Karpas-422 (cell line): ENCODE measurements at regions not wholly inside any gene's neighbourhood (a gene's known extent, or its start where the extent isn't known, plus 50 kb on each side); places are given as distances from the start of the nearest gene placed in this dataset.
A peak's percentile ranks its signal among the peaks of the same experiment; 100 is the strongest.

Source experiments
- DNase-seq: peaks from one replicate; pipeline ENCODE4 v3.0.0-alpha.2; 2015
- H2AFZ ChIP-seq: fragments of 200-600 bp; sonication (generic); 2 replicates; pipeline ENCODE4 v1.6.1; 2014; ENCODE audit warnings: antibody characterized with exemption, low read length, mixed read lengths
- H3K27ac ChIP-seq: fragments of 200-600 bp; sonication (generic); 2 replicates; pipeline ENCODE4 v1.5.1; 2014; ENCODE audit warnings: mild to moderate bottlenecking, low read length, moderate library complexity
- H3K27me3 ChIP-seq: fragments of 200-600 bp; sonication (generic); 2 replicates; pipeline ENCODE4 v1.6.1; 2014; ENCODE audit warnings: low read length, mixed read lengths
- H3K36me3 ChIP-seq: fragments of 200-600 bp; sonication (generic); 2 replicates; pipeline ENCODE4 v1.6.1; 2014; ENCODE audit warnings: low read length, mixed read lengths; ENCODE audit not compliant: insufficient read depth
- H3K4me1 ChIP-seq: fragments of 200-600 bp; sonication (generic); 2 replicates; pipeline ENCODE4 v1.6.1; 2014; ENCODE audit warnings: mild to moderate bottlenecking, low read length, mixed read lengths
- H3K4me2 ChIP-seq: fragments of 200-600 bp; sonication (generic); 2 replicates; pipeline ENCODE4 v1.6.1; 2014; ENCODE audit warnings: low read length, low read depth, mild to moderate bottlenecking; ENCODE audit not compliant: poor library complexity, severe bottlenecking
- H3K4me3 ChIP-seq: fragments of 200-600 bp; sonication (generic); 2 replicates; pipeline ENCODE4 v1.5.1; 2014; ENCODE audit warnings: mild to moderate bottlenecking, antibody characterized with exemption, low read length, mixed read lengths
- H3K79me2 ChIP-seq: fragments of 200-600 bp; sonication (generic); 2 replicates; pipeline ENCODE4 v1.6.1; 2014; ENCODE audit warnings: mild to moderate bottlenecking, low read length, mixed read lengths
- H3K9ac ChIP-seq: fragments of 200-600 bp; sonication (generic); 2 replicates; pipeline ENCODE4 v1.6.0; 2014; ENCODE audit warnings: low read length
- H3K9me2 ChIP-seq: fragments of 200-600 bp; sonication (generic), shearing (Covaris generic); replicated peaks from 2 replicates; pipeline ENCODE4 v1.6.0; 2014; ENCODE audit warnings: mild to moderate bottlenecking, low read length, moderate library complexity; ENCODE audit not compliant: insufficient read depth
- H3K9me3 ChIP-seq: fragments of 300-700, 200-600 bp; sonication (generic); 2 replicates; pipeline ENCODE4 v1.6.1; 2014; ENCODE audit warnings: low read length, mixed read lengths
- H4K20me1 ChIP-seq: fragments of 200-600 bp; sonication (generic); 2 replicates; pipeline ENCODE4 v1.6.1; 2014; ENCODE audit warnings: mild to moderate bottlenecking, antibody characterized with exemption, low read length, low read depth; ENCODE audit not compliant: insufficient read depth

DNA sequence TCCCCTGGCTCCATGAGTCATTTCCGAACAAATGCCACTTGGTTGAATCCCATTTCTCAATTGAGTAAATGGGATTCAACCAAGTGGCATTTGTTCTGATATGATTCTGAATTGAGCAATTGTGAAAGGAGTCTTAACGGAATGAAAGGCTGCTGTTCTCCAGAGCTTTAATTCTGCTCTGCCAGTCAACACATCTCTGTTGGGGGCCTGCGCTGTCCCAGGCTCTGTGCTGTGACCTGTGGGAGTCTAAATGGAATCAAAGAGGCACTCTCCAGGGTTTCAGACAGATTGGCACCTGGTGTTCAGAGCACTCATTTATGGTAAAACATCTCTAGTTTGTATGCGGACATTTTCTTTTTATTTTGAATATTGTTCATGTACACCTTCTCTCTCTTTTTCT is 126.2 kb downstream of the WSCD1 start:
- no peak overlapping the region for H3K27ac ChIP-seq
- no peak for DNase-seq
- no peak overlapping the region for H2AFZ ChIP-seq
- no peak overlapping the region for H3K4me2 ChIP-seq
- no peaks in the 10 kb centered on the region for H3K36me3 ChIP-seq
- no peaks in the 10 kb centered on the region for H4K20me1 ChIP-seq
- H3K27me3 ChIP-seq: no peaks in the 10 kb centered on the region
- H3K4me3 ChIP-seq: no peak overlapping the region
- H3K9ac ChIP-seq: no peak overlapping the region
- H3K4me1 ChIP-seq: no peaks in the 10 kb centered on the region
- H3K79me2 ChIP-seq: no peaks in the 10 kb centered on the region
- H3K9me3 ChIP-seq: no peaks in the 10 kb centered on the region
- H3K9me2 ChIP-seq: no peaks in the 10 kb centered on the region

DNA sequence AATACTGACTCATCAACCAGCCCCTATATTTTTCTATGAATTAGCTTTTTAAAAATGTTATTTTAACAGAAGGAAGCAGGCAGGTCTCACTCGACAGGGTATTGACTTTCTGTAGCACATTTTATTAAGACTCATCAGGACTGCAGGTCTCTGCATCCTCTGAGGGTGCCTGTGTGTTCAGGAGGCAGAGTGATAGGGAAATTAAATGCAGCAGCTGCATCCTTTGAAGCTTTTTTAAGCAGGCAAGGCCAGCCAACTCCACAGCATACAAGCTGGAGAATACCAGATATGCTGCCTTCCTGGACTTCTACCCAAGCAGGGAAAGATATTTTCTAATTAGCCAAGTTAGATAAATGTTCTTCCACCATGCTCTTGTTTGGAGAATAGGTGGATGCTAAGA is 124.9 kb downstream of the WSCD1 start:
- H3K79me2 ChIP-seq: no peaks in the 10 kb centered on the region
- H3K4me3 ChIP-seq: no peak overlapping the region
- no peak overlapping the region for H3K4me2 ChIP-seq

DNA sequence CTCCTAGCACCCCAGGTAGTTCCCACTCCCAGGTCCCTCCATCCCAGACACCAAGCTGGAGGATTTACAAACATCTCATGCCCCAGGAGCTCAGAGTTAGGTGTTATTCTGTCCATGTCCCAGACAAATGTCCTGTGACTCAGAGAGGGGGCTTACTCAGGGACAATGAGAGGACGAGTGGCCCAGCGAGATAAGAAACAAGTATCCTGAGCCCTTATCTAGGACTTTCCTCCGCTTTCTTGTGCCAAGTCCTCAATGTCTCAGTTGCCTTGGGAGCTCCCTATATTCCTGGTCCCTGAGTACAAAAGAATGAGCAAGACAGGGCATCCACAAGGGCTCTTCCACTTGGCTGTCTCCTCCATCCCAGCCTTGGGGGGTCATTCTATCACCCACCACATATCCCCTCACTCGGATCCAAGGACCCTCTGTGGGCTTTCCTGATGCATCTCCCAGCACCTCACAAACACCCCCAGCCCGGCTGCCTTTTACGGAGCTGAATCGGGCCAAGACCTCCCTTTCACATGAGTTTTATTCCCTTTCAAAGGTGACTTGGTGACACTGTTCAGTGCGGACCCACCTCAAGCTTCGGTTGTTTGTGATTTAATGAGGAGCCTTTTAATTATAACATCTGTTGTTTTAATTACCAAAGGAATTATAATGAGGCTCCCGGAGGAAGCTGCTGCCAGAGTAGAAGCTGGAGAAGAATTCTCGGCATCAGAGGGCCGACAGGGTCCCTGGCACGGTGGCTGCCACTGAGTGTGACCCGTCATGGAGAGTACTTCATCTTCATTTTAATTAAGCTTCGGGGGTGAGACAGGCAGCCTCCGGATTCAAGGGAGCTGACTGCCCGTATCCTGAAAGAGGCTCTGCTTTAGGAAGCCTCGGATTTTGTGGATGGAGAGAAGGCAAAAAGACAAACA is 121.5 kb downstream of the WSCD1 start:
- H3K9ac ChIP-seq: no peak overlapping the region
- no peaks in the 10 kb centered on the region for H4K20me1 ChIP-seq
- no peak overlapping the region for H3K4me2 ChIP-seq
- H3K4me3 ChIP-seq: no peak overlapping the region
- no peaks in the 10 kb centered on the region for H3K9me2 ChIP-seq
- H3K79me2 ChIP-seq: no peaks in the 10 kb centered on the region
- no peaks in the 10 kb centered on the region for H3K9me3 ChIP-seq
- no peak overlapping the region for H2AFZ ChIP-seq
- no peaks in the 10 kb centered on the region for H3K36me3 ChIP-seq
- no peaks in the 10 kb centered on the region for H3K27me3 ChIP-seq
- H3K4me1 ChIP-seq: no peaks in the 10 kb centered on the region
- DNase-seq: no peak
- H3K27ac ChIP-seq: no peak overlapping the region

More for the DNA sequence above, 124.9 kb downstream of the WSCD1 start:
- no peaks in the 10 kb centered on the region for H3K36me3 ChIP-seq
- no peaks in the 10 kb centered on the region for H4K20me1 ChIP-seq
- H3K9ac ChIP-seq: no peak overlapping the region
- no peak overlapping the region for H2AFZ ChIP-seq
- H3K27ac ChIP-seq: no peak overlapping the region
- H3K9me3 ChIP-seq: no peaks in the 10 kb centered on the region
- H3K4me1 ChIP-seq: no peaks in the 10 kb centered on the region
- H3K27me3 ChIP-seq: no peaks in the 10 kb centered on the region
- DNase-seq: no peak
- H3K9me2 ChIP-seq: no peaks in the 10 kb centered on the region

DNA sequence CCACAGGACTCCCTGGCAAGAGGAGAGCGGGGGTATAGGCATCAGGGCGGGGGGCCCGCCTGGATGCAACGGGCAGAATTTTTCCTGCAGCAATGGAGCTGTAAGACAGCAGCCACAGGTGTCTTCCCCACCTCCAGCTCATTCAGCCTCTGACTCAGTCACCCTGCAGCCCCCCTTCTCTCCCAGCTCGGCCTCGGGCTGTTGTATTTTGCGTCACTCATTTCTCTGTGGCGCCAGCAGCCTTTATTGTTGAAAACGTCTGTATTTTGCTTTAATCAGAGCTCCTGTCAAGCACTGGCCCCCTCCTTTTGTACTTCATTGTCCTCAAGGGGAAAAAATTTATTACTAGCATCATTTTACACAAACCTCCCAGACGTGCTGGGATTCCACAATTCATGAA is 117.7 kb downstream of the WSCD1 start:
- Histone ChIP-seq H3K27ac (no peak overlapping the region), H2AFZ (no peak overlapping the region), H3K27me3 (no peaks in the 10 kb centered on the region), H3K9ac (no peak overlapping the region), H3K4me2 (no peak overlapping the region), H3K4me1 (no peaks in the 10 kb centered on the region), H3K4me3 (no peak overlapping the region), H3K9me3 (no peaks in the 10 kb centered on the region), H3K36me3 (no peaks in the 10 kb centered on the region), H3K79me2 (no peaks in the 10 kb centered on the region), H3K9me2 (no peaks in the 10 kb centered on the region), H4K20me1 (no peaks in the 10 kb centered on the region)
- no peak for DNase-seq

DNA sequence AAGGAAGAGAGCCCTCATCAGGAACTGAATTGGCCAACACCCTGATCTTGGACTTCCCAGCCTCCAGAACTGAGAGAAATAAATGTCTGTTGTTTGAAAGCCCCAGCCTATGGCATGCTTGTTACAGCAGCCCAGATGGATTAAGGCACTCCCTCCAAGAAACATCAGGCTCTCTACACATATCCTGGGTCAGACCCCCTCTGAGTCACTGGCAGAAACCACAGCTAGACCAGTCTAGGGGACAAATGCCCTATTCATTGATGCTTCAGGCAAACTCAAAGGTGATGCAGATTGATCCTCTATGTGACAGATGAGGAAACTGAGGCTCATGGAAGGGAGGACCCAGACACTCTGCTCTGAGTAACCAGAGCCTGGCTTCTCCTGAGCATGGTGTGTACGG is 116.8 kb downstream of the WSCD1 start:
- Histone ChIP-seq H3K36me3 (no peaks in the 10 kb centered on the region), H3K4me1 (no peaks in the 10 kb centered on the region), H3K27ac (no peak overlapping the region), H3K9me2 (no peaks in the 10 kb centered on the region), H4K20me1 (no peaks in the 10 kb centered on the region), H3K4me2 (no peak overlapping the region), H3K9ac (no peak overlapping the region), H3K9me3 (no peaks in the 10 kb centered on the region), H2AFZ (no peak overlapping the region), H3K4me3 (no peak overlapping the region), H3K27me3 (no peaks in the 10 kb centered on the region), H3K79me2 (no peaks in the 10 kb centered on the region)
- no peak for DNase-seq

DNA sequence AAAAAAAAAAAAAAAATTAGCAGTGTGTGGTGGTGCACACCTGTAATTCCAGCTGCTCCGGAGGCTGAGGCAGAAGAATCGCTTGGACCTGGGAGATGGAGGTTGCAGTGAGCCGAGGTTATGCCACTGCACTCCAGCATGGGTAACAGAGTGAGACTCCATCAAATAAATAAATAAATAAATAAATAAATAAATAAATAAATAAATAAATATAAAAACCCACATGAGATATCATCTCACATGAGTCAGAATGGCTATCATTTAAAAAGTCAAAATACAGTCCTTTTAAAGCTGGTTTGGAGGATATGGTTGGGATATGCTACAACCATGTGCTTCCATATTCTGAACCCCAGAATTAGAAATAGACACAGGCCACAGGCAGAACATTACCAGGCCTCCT is 114.3 kb downstream of the WSCD1 start:
- no peak overlapping the region for H3K4me3 ChIP-seq
- DNase-seq: no peak
- H4K20me1 ChIP-seq: no peaks in the 10 kb centered on the region
- no peak overlapping the region for H3K27ac ChIP-seq
- H3K4me2 ChIP-seq: no peak overlapping the region
- no peaks in the 10 kb centered on the region for H3K79me2 ChIP-seq
- no peaks in the 10 kb centered on the region for H3K9me3 ChIP-seq
- no peaks in the 10 kb centered on the region for H3K9me2 ChIP-seq
- H3K9ac ChIP-seq: no peak overlapping the region
- no peaks in the 10 kb centered on the region for H3K4me1 ChIP-seq
- no peak overlapping the region for H2AFZ ChIP-seq
- H3K36me3 ChIP-seq: no peaks in the 10 kb centered on the region
- no peaks in the 10 kb centered on the region for H3K27me3 ChIP-seq

DNA sequence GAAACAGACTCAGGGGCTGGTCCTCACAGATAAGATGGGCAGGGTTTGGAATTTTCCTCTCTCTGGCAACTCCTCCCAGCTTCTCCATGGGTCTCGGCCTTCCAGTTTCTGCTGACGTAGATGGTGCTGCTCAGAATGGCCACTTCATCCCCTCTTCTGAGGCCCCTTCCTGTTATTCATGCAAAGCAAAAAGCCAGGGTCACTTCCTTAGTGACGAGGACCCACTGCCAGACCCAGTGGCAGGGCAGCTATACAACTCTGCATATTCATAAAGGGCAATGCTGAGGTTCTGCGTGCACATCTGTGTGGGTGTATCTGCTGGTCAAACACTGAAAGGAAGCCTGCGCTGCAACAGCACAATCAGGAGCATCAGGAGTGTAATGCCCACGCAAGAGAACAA is 108.8 kb downstream of the WSCD1 start:
- Histone ChIP-seq H3K4me3 (no peak overlapping the region), H3K9ac (no peak overlapping the region), H2AFZ (no peak overlapping the region), H3K9me3 (no peaks in the 10 kb centered on the region), H3K27ac (no peak overlapping the region), H3K27me3 (no peaks in the 10 kb centered on the region), H3K4me1 (no peaks in the 10 kb centered on the region), H3K9me2 (no peaks in the 10 kb centered on the region), H3K79me2 (no peaks in the 10 kb centered on the region), H3K4me2 (no peak overlapping the region), H4K20me1 (no peaks in the 10 kb centered on the region), H3K36me3 (no peaks in the 10 kb centered on the region)
- DNase-seq: no peak

DNA sequence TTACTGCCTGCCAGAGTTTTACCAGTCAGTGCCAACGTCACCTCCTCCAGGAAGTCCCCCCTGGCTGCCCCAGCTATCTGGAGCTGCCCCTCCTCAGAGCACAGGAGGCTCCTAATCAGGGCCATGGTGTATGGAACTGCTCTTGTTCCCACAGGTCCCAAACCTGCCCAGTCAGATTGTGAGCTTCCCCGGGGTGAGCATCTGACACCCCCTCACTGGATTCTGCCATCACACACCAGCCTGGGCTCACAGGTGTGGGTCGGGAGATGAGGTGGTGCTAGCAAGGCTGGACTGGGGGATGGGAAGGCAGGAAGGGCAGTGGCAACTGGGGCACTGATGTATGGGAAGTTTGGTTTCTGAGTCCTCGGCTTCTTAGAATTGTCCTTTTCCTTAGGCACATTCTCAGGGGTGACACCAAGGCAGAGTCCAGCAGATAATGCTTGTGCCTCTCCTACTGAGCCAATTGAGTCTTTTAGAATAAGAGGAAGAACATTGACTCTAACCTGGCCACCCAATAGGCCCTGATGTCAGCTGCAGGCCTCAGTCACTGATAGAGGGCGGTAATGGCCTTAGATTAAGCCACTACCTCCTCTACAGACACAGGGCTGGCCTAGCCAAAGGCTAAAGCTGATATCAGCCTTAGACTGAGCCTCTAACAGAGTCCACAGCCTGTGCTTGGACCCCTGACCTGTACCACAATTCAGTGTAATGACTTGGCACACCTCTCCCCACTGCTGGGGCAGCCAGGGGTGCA is 107.9 kb downstream of the WSCD1 start:
- no peaks in the 10 kb centered on the region for H3K27me3 ChIP-seq
- H3K4me3 ChIP-seq: no peak overlapping the region
- DNase-seq: peak; percentile 51
- H2AFZ ChIP-seq: no peak overlapping the region
- H3K4me2 ChIP-seq: no peak overlapping the region
- H3K4me1 ChIP-seq: no peaks in the 10 kb centered on the region
- H3K9me2 ChIP-seq: no peaks in the 10 kb centered on the region
- H3K79me2 ChIP-seq: no peaks in the 10 kb centered on the region
- H3K27ac ChIP-seq: no peak overlapping the region
- no peaks in the 10 kb centered on the region for H3K36me3 ChIP-seq
- H3K9me3 ChIP-seq: no peaks in the 10 kb centered on the region
- no peaks in the 10 kb centered on the region for H4K20me1 ChIP-seq
- H3K9ac ChIP-seq: no peak overlapping the region
